Dermis microvascular lymphatic vessel endothelial cell (primary cell): ENCODE measurements at regions not wholly inside any gene's neighbourhood (a gene's known extent, or its start where the extent isn't known, plus 50 kb on each side); places are given as distances from the start of the nearest gene placed in this dataset.
"Not testable (repeated sequence)": the region's sequence is repeated elsewhere in the genome, so short reads cannot be mapped to it uniquely, and the experiment has no call there.

Experiments used
- DNase-seq, 2 donors: peaks; one replicate each; pipeline versions ENCODE4 v3.0.0 to v3.0.0-alpha.2; 2010; ENCODE audit warnings: low read depth in 2 of 2

DNA sequence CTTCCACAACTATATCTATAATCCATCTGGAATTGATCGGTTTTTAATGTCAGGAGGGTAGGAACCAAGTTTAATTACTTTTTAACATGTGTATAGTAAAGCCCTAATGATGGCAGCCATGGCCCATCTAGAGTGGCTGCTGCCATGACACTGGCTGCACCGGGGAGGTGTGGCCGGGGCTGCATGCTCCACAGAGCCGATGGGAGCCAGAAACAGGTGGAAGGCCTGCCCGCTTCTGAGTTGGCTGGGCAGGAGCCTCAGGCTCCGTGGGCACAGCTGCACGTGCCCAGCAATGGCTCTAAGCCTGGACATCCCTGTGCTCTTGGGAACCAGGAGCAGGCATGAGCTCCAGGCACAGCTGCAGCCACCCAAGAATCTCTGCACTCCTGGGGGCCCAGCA is 73.0 kb downstream of the GBP6 start:
- DNase-seq: no peak

DNA sequence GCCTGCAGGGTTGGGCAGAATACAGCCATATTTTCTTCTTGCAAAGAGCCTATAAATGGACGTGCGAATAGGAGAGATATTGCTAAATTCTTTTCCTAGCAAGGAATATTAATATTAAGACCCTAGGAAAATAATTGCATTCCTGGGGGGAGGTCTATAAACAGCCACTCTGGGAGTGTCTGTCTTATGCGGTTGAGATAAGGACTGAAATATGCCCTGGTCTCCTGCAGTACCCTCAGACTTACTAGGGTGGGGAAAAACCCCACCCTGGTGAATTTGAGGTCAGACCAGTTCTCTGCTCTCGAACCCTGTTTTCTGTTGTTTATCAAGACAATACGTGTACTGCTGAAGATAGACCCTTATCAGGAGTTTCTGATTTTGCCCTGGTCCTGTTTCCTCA is 74.4 kb downstream of the GBP6 start:
- not testable (repeated sequence) for DNase-seq

DNA sequence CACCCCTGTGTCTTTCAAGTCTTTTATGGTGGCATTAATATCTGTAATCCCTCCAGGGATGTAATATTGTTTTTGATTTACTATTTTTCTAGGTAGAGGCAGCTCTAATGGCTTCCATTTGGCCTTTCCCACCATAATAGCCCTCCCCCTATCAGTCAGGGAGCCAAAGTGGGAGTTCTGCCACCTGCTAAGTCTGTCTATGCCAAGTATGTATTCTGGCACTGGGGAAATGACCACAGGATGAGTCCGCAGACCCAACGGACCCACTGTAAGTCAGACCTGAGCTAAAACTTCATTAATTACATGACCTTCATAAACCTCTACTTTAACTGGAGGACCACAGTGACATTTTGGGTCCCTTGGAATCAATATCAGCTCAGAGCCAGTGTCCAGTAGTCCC is 77.1 kb downstream of the GBP6 start:
- DNase-seq: no peak

DNA sequence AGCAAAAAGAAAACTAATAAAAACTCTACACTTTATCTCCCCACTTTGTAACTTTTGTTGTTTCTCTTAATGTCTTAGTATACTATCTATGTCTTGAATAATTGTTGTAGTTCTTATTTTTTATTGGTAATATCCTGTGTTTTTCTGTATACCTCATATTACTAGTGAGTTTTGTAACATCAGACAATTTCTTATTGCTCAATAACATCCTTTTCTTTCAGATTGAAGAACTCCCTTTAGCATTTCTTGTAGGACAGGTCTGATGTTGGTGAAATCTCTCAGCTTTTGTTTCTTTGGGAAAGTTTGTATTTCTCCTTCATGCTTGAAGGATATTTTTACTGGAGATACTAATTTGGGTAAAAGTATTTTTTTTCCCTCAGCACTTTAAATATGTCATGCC is 79.8 kb upstream of the LRRC8B start:
- DNase-seq: no peak

DNA sequence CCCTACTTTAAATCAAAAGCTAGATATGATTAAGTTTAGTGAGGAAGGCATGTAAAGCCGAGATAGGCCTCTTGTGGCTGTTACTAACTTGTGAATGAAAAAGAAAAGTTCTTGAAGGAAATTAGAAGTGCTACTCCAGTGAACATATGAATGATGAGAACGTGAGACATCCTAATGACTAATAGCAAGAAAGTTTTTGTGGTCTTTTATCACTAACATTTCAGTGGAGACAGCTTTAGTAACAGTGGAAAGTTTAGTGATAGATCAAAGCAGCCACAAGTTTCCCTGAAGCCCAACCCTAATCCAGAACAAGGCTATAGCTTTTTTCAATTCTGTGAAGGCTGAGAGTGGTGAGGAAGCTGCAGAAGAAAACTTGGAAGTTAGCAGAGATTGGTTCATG is 73.6 kb upstream of the LRRC8B start:
- DNase-seq: no peak

DNA sequence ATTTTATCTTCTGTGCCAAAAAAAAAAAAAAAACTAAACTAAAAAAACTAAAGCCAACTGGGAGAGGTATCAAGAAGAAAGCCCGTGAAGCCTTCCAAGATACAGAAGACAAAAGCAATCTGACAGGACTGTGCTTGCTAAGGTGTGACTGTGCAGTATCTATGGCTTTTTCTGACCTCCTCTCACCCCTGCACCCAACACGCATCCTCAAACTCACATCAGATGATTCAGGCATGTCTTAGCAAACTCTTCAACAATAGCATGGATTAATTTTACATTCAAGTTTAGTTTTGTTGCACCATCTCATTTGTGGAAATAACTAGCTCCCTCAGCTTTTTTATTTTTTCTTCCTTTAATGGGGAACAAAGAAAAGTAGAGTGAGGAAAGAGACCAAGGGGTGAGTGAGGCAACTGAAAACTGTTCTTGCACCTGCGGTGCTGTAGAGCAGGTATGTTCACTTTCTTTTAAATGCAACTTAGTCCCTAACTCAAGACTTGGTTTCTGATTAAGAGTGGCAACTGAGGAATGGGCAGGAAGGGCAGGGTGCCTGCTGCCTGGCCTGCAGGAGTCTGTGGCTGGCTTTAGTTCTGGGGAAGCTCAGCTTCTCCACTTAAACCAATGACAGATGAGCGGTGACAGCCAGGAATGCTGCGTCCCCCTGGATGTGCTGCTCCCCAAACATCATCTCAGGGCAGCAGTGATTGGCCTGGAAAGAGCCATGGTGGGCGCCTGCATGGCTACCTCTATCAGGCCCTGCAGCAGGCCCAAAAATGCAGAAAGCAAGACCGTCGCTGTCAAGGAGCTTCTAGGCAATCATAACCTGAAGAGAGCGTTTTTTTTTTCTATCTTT is 71.3 kb upstream of the LRRC8B start:
- no peak for DNase-seq

DNA sequence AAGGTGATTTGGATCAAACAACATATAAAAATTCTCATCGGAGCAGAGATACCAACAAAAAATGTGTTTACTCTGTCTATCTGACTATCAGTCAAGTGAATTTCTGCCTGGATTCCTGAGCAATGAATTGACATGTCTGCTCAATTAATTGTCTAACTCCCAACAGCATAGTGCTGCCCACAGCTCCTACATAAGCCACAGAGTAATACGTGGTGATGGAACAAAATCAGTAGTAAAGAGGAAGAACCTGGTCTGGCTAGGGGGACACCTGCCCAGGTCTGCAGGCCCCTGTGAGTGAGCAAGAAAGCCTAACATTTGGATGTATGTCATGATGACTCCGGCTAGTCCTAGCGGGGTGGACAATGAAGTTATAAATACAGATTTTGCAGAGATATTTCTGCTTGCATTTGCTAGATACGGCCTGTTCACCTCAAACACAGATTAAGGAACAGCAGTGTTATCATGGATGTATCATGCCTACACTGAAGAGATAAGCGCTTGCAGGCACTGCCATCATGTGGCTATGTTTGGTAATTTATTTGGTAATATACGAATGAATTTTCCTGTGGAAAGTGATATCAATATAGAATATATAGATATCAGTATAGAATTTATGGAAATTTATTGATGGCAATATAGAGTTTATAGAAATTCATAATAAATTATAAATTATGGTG is 69.6 kb upstream of the LRRC8B start:
- DNase-seq: peak; percentile 30 to 52

DNA sequence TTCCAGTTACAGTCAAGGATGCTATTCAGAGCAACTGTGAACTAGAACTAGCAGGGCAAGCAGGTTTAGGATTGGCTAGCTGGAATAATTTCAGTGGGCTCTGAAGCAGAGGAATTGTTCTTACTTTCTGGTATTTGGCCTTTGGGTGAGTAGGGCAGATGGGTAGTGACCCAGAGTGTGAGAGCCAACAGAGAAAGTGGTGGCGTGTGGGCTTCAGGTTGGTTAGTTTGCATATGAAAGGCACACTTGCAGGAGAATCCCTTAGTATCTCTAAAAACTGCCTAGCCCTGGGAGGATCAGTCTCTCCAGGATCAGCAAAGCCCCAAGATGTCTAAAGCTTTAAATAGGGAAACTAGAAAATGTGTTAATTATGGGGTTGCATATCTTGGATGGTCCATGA is 67.6 kb upstream of the LRRC8B start:
- DNase-seq: no peak

DNA sequence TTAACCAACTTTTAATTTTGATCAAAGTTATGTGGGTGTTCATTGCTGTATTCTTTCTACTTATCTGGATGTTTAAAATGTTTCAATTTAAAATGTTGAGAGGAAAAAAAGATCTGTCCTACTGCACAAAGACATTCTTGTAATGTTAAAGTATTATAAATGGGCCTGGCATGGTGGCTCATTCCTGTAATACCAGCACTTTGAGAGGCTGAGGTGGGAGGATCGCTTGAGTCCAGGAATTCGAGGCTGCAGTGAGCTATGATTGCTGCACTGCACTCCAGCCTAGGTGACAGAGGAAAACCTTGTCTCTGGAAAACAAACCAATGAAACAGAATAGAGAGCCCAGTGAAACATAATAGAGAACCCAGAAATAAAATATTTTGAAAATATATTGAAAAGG is 65.5 kb upstream of the LRRC8B start:
- no peak for DNase-seq

DNA sequence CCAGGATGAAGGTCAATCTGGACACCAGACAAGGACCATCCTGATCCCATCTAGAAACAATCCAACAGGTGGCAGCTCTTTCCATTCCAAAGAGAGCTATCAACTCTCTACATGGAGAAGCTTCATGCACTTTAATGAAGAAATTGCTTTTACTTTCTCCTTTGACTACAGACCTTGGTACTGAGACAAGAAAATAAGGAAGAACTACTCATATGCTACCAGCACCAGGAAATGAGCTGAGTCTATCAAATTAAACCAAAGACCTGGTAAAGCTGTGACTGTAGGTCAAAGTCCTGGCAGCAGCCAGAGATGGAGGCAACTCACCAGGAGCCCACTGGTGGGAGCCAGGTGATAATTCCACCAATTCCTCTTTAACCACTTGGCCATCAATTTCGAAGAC is 64.3 kb upstream of the LRRC8B start:
- no peak for DNase-seq

DNA sequence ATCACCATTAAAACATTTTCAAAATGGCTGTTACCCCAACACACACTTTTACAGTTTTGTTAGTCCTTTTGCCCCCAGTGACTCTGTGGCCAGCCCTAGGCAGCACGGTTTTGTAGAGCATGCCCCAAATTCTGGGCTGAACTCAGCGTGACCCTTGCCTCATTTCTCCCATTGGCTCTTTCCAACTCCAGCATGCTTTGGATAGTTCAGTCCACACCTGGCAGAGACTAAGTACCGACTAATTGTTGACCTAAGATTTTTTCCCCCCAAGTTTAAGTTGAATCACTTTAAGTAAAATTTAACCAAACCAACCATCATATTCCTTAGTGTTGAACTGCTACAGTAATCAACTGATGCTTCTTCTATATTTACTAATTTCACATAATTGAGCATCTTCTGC is 62.4 kb upstream of the LRRC8B start:
- DNase-seq: no peak

DNA sequence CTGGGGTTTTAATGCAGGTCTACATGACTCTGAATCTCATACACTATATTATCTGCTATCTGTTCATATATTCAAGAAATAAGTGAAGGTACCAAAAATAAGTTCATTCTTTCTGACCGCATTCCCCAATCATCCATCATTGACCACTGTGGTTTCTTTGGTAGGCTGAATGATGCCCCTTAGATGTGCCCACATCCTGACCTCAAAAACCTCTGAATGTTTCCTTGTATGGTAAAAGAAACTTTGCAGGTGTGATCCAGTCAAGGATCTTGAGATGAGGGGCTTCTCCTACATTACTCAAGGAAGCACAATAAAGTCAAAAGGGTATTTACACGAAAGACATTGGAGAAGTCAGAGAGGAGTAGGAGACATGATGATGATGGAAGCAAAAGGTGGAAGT is 60.6 kb upstream of the LRRC8B start:
- DNase-seq: no peak

DNA sequence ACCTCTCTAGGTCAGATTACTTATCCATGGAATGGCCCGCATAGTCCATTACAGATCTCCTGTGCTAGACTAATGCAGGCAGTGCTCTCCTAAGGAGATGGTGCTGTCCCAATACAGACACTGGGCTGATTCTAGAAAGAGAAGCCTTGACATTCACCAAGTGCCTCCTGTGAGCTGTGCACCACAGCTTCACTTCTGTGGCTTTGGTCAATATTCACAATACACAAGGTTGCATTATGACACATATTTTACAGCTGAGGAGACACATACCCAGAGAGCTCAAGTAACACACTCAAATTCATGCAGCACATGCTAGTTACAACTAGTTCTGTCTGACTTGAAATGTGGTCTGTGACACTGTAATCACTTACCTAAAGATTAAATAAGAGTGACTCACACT is 59.4 kb upstream of the LRRC8B start:
- no peak for DNase-seq

DNA sequence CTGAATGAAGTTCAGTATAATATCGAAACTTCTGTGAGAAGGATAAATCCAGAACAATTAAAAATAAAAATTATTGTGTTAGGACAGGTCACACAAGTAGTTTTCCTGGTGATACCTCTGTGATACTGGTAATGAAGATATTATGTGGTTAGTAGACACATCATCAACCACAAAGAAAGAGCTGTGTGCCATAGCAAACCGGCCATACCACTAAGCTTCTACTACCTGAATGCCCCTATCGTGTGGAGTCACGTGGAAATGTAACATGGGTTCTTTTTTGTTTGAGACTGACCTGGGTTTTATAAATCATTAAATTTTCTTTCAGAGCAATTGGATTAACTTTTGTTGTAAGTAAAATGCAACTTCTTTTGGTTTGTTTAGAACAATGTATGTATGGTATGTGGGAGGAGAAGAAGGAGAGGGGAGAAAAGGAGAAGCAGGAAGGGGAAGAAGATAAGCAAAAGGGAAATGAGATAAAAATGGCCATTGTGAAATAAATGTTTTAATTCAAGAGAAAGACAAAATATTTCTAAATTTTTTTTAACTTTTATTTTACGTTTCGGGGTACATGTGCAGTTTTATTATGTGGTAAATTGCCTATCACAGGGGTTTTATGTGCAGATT is 58.2 kb upstream of the LRRC8B start:
- no peak for DNase-seq

DNA sequence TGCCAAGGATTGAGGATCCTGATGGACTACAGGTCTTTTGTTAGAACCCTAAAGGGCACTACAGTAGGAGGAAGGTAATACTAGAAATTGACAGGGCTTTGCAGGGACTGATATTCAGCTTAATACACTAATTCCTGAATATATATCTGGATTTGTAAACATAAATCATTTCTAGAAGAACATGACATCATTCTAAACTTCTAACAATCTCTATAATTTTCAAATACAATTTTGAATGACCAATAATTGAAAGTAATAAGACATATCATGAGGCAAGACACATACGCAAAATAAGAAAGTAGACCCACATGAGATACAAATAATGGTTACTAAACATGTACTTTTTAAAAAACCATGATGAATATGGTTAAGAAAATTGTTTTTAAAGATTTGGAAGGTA is 52.4 kb upstream of the LRRC8B start:
- no peak for DNase-seq

DNA sequence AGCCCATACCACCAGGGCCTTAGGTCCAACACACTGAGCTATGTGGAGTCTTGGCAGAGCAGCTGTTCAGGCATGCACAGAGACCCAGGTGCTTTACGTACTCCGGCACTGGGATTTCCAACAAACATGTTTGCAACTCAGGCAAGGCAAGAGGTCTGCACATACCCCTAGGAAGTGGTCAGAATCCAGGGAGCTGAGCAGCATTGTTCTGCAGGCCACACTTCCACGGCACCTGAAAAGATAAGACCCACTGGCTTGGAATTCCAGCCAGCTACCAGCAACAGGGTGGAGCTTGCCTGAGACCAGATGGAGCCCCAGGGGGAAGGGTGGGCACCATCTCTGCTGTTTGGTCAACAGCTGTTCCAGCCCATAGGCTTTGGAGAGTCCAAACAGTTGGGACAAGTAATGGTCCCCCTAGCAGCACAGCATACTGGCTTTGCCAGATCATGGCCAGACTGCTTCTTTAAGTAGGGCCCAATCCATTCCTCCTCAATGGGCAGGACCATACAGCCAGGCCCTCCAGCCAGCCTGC is 51.7 kb upstream of the LRRC8B start:
- no peak for DNase-seq
